ENCODE measurements at regions not wholly inside any gene's neighbourhood (a gene's known extent, or its start where the extent isn't known, plus 50 kb on each side); places are given as distances from the start of the nearest gene placed in this dataset.
"Not testable (repeated sequence)": the region's sequence is repeated elsewhere in the genome, so short reads cannot be mapped to it uniquely, and the experiment has no call there.

DNA sequence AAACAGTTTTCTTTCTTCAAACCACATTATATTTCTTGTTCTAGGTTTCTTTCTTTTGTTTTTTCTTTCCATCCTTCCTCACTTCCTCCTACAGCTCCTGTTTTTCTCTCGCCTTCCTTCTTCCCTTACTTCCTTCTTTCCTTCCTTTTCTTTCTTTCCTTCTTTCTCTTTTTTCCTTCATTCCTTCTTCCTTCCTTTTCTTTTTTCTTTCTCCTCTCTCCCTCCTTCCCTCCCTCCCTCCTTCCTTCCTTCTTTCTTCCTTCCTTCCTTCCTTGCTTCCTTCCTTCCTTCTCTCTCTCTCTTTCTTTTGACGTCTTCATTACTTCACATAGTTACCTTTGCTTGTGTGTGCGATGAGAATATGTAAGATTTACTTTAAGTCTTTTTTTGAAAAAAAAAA lies 470.0 kb upstream of the FSIP2 start:
- DNase-seq: no peak
- Histone ChIP-seq H3K36me3 (no peaks in the 10 kb centered on the region), H3K4me3 (ENCODE audit: low read depth, low read length) (no peak overlapping the region), H3K9me3 (no peaks in the 10 kb centered on the region), H3K27me3 (no peaks in the 10 kb centered on the region), H3K4me1 (no peaks in the 10 kb centered on the region)
- TF ChIP-seq, protein P1, sequence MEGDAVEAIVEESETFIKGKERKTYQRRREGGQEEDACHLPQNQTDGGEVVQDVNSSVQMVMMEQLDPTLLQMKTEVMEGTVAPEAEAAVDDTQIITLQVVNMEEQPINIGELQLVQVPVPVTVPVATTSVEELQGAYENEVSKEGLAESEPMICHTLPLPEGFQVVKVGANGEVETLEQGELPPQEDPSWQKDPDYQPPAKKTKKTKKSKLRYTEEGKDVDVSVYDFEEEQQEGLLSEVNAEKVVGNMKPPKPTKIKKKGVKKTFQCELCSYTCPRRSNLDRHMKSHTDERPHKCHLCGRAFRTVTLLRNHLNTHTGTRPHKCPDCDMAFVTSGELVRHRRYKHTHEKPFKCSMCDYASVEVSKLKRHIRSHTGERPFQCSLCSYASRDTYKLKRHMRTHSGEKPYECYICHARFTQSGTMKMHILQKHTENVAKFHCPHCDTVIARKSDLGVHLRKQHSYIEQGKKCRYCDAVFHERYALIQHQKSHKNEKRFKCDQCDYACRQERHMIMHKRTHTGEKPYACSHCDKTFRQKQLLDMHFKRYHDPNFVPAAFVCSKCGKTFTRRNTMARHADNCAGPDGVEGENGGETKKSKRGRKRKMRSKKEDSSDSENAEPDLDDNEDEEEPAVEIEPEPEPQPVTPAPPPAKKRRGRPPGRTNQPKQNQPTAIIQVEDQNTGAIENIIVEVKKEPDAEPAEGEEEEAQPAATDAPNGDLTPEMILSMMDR (IDR thresholded peaks at IDR 0.05; ENCODE audit: low read depth, low read length): no peak

DNA sequence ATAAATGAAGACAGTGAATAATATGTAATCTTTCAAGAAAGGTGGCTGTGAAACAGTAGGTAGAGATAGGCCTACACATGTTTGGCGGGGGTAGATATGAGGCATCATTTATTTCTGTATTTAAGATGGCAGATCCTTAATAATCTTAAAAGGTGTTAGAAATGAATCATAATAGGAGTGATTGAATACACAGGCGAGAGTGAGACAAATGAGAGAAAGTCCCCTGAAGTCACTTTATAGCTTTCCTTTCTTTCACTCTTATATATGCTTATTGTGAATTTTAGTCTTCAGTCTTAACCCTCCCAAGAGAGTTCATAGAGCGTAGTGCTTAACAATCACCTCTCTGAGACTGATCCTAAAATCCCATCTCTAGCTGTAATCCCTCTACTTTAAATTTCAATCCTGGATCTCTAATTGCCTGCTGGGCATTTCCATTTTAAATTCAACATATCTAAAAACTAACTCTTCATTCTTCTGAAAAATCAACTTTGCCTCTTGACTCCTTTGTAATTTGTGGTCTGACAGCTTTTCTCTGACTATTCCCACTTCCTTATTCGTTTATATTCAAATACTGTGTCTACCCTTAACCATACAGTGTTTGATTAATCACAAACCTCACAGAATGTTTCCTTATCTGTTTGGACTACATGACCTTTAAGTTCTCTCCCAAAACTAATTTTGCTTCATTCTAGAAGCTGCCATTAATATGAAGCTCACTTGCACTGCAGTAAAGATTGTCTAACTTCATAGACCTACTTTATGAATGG lies 463.7 kb upstream of the FSIP2 start:
- DNase-seq: no peak
- Histone ChIP-seq H3K27me3 (no peaks in the 10 kb centered on the region), H3K36me3 (no peaks in the 10 kb centered on the region), H3K4me1 (no peaks in the 10 kb centered on the region), H3K4me3 (ENCODE audit: low read depth, low read length) (no peak overlapping the region), H3K9me3 (no peaks in the 10 kb centered on the region)
- TF ChIP-seq, protein P1 (IDR thresholded peaks at IDR 0.05; ENCODE audit: low read depth, low read length): no peak

DNA sequence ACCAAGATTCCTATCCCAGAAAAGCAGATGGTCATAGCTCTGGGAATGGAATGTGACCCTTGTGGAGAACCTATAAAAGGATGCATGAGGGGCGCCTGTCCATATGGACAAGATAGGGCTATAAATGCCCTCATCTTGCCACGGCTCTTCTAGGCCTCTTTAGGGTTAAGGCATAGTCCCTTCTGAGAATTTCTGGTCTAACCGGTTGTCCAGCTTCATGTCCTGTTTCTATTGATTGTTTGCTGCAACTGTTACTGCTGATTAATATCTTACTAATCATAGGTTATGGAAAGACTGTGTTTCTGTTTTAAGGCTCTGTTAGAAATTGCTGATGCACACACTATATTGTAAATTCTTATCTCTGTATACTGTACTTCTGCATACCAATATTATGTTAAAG lies 462.6 kb upstream of the FSIP2 start:
- not testable (repeated sequence) for H3K27me3 ChIP-seq; DNase-seq; H3K9me3 ChIP-seq; H3K36me3 ChIP-seq; H3K4me1 ChIP-seq; H3K4me3 ChIP-seq (ENCODE audit: low read depth, low read length)

DNA sequence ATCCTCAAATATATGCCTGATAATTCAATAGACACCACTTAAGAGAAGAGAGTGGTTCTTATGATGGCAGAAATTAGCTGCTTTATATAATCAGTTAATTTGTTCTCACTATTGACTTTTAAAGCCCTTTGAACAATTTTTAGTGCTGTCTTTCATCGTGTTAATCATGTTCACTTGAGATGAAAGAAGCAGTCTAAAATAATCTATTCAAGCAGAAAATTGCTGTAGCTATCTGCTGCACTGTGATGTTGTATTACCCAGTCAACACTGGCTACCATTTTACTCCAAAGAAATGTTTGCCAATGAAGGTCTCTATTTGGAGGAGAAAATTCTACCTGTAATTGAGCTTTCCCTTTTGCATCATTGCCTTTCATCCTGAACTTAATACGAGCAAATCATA lies 459.8 kb upstream of the FSIP2 start:
- no peak for DNase-seq
- Histone ChIP-seq H3K9me3 (no peaks in the 10 kb centered on the region), H3K27me3 (no peaks in the 10 kb centered on the region), H3K4me3 (ENCODE audit: low read depth, low read length) (no peak overlapping the region), H3K36me3 (no peaks in the 10 kb centered on the region), H3K4me1 (no peaks in the 10 kb centered on the region)
- TF ChIP-seq, protein P1 (IDR thresholded peaks at IDR 0.05; ENCODE audit: low read depth, low read length): no peak

DNA sequence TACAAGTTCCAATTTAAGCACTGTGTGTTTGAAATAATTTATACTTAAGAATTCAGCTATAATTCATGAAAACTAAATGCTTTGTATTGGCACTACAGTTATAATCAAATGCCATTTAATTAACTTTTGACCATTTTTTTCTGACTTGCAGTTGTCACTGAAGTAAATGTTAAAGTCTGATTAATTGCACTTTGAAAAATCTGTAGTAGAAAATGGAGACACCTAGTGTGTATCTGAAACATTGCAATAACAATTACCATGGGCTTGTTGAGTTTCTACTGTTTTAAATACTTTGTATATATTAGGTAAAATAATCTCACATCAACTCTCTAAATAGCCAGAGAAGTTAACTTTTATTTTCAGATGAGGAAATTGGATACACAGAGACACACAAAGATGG lies 458.6 kb upstream of the FSIP2 start:
- Histone ChIP-seq H3K4me3 (ENCODE audit: low read depth, low read length) (no peak overlapping the region), H3K4me1 (no peaks in the 10 kb centered on the region), H3K36me3 (no peaks in the 10 kb centered on the region), H3K9me3 (no peaks in the 10 kb centered on the region), H3K27me3 (no peaks in the 10 kb centered on the region)
- DNase-seq: no peak
- TF ChIP-seq, protein P1 (IDR thresholded peaks at IDR 0.05; ENCODE audit: low read depth, low read length): peak; percentile 25; the same call in 1 of the 2 replicates

DNA sequence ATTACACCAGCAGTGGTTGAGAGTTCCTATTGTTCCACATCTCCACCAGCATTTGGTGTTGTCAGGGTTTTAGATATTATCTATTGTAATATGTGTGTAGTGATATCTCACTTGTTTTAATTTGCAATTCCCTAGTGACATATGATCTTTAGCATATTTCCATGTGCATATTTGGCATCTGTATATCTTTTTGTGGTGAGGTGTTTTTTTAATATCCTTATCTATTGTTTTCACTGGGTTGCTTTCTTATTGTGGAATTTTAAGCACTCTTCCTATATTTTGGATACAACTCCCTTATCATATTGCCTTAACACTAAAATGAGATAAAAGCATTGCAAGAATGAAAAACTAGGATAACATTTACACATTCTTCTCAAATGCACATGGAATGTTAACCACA lies 453.9 kb upstream of the FSIP2 start:
- H3K9me3 ChIP-seq: no peaks in the 10 kb centered on the region
- H3K27me3 ChIP-seq: no peaks in the 10 kb centered on the region
- DNase-seq: no peak
- no peak overlapping the region for H3K4me3 ChIP-seq (ENCODE audit: low read depth, low read length)
- H3K36me3 ChIP-seq: no peaks in the 10 kb centered on the region
- TF ChIP-seq, protein P1 (IDR thresholded peaks at IDR 0.05; ENCODE audit: low read depth, low read length): no peak
- H3K4me1 ChIP-seq: no peaks in the 10 kb centered on the region

DNA sequence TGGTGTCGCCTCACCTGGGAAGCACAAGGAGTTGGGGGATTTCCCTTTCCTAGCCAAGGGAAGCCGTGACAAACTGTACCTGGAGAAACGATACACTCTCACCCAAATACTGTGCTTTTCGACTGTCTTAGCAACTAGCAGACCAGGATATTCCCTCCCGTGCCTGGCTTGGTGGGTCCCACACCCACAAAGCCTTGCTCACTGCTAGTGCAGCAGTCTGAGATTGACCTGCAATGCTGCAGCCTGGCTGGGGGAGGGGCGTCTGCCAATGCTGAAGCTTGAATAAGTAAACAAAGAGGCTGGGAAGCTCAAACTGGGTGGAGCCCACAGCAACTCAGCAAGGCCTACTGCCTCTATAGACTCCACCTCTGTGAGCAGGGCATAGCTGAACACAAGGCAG lies 448.6 kb upstream of the FSIP2 start:
- H3K9me3 ChIP-seq; H3K27me3 ChIP-seq; H3K4me1 ChIP-seq; H3K4me3 ChIP-seq (ENCODE audit: low read depth, low read length); H3K36me3 ChIP-seq: not testable (repeated sequence)
- peak; percentile 11 for DNase-seq
